GM12891 (cell line): ENCODE measurements at regions not wholly inside any gene's neighbourhood (a gene's known extent, or its start where the extent isn't known, plus 50 kb on each side); places are given as distances from the start of the nearest gene placed in this dataset.

Experiments used
- PAX5 ChIP-seq: IDR thresholded peaks from 2 replicates; pipeline ENCODE4 v1.6.1; 2011; ENCODE audit warnings: low read length, moderate library complexity, mild to moderate bottlenecking; ENCODE audit not compliant: insufficient read depth, severe bottlenecking
- POLR2A ChIP-seq: IDR thresholded peaks from 2 replicates; pipeline ENCODE4 v1.6.1; 2011; ENCODE audit warnings: low read depth, low read length, control low read depth
- POLR2AphosphoS5 ChIP-seq: IDR thresholded peaks from 2 replicates; pipeline ENCODE4 v1.6.1; 2011; ENCODE audit warnings: low read depth, low read length, control low read depth
- SPI1 ChIP-seq: IDR thresholded peaks from 2 replicates; pipeline ENCODE4 v1.6.1; 2011; ENCODE audit warnings: low read depth, low read length, control low read depth
- TAF1 ChIP-seq: IDR thresholded peaks from 2 replicates; pipeline ENCODE4 v1.6.1; 2011; ENCODE audit warnings: low read depth, low read length, control low read depth

DNA sequence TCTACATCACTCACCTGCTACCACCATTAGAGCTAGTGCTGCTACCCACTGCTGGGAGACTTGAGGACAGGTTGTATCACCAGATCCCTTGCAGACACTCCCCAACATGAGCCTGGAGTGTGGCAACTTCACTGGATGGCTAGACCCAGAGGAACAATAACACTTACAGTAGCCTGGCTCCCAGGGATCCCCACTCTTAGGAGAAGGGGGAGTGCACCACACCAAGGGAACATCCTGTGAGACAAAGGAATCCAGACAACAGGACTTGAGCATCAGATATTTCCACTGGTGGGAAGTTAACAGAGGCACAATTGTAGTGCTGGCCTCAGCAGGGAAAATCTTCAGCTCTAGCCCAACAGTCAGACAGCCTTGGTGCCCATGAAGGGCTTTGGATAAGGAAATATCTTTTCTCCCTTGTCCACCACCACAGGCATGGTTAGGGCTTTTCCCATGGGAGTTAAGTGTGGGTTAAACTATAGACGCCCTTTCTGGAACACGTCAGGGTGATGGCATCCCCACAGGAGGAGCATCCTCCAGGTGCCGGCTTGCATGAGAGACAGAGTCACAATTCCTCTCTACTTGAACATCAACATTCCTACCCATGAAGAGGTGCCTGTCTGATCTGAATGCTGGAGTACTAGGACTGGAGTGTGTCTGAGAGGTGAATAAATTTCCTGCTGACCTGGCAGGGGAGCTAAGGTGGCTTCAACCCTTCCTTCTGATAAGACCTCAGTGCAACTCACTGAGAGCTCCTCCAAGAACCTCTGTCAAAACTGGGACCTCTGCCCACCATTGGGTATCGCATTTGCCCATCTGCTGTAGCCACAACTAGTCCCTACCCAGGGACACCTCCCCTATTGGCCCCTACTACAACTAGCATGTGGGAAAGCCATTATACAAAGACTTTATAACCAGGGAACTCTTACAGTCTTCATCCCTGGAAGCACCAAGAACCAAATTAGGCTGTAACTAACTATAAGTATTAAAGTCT is 55.4 kb upstream of the SIRPG start:
- no peak for TF ChIP-seq POLR2A
- no peak for TF ChIP-seq POLR2AphosphoS5
- TF ChIP-seq TAF1 = no peak
- TF ChIP-seq SPI1 = no peak
- no peak for TF ChIP-seq PAX5
